Left ventricle myocardium superior (tissue), 1 donor: ENCODE measurements at regions not wholly inside any gene's neighbourhood (a gene's known extent, or its start where the extent isn't known, plus 50 kb on each side); places are given as distances from the start of the nearest gene placed in this dataset.
"Not testable (repeated sequence)": the region's sequence is repeated elsewhere in the genome, so short reads cannot be mapped to it uniquely, and the experiment has no call there.

Experiments used
- ATAC-seq: fragments of 200-7000 bp; cut with Tn5 transposase; one replicate; pipeline ENCODE4 v1.9.1; 2020; ENCODE audit warnings: mild to moderate bottlenecking, moderate library complexity
- DNase-seq: peaks from one replicate; pipeline ENCODE4 v3.0.0-alpha.2; 2020
- intact Hi-C: fragments of 100-400 bp; cut with micrococcal nuclease; formaldehyde crosslinking; loops from one replicate; pipeline ENCODE4 v1.11.0; 2022
- donor health status: DM: no; HTN: yes; CAD: no; lungs with severe emphysema.

DNA sequence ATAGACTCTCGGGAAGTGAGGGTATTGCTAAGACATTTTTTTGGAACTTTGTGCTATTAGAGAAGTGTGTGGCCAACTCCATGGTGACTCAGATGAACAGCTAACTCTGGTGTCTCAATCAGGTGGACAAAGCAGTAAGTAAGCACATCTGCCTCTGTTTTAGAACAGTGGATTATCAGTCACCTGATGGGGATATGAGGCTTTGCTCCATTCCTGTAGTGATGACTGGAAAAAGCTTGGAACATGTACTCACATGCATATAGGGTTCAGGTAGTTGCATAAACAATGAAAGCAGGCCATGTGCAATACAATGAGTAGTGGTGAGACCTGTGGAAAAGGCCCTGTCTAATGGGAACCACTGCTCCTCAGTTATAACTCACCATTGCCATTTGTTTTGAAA lies 168.2 kb upstream of the FBN2 start:
- ATAC-seq (no peak), DNase-seq (no peak)
- intact Hi-C loops = no loop called here

DNA sequence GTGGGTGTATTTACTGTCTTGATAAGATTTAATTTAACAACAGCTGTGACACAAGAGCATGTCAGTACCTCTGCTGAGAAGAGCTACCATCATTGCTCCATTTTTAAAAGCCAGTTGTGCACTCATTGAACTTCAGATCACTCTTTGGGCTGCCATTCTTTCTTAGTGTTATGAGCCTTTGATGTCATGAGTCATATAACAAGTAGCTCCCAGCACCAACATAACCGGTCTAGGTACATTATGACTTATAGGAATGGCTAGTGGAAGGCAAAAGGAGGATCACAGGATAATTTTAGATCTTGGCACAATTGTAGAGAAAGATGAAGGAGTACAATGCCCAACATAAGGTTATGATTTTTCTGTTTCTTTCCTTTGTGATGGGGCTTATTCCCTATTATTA lies 170.8 kb upstream of the FBN2 start:
- intact Hi-C loops = no loop called here

DNA sequence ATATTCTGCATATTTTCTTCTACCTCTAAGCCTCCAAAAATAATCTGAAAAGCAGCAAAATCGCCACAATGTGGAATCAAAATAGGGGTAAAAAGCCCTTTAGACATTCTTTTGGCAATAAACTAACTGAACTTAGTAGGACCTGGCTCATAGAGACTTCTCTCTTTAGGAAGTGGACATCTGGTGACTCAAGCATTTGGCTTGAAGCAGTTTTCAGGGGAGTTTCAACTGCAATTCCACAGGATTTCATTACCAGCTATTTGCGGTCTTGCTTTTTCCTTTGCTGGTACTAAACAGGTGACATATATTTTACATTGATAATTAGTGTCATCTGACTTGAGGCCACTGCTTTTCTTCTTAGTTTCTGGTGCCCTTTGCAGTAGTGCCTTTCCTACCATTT lies 173.2 kb upstream of the FBN2 start:
- intact Hi-C loops = no loop called here
- ATAC-seq (no peak), DNase-seq (no peak)

More for the DNA sequence above, 170.8 kb upstream of the FBN2 start:
- DNase-seq (no peak), ATAC-seq (no peak)

DNA sequence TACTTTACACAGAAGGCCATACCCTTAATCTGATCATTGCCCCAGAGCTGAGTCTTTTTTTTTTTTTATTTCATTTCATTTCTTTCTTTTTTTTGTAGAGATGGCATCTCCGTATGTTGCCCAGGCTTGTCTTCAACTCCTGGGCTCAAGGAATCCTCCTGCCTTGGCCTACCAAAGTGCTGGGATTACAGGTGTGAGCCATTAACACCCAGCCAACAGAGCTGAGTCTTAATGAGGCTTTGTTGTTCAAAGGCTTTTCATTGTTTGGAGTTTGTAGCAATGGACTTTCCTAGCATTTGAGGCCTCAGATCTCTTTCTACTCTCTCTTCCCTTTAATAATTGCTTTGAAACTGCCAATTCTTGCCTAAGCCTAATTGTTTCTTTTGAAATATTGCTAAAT lies 176.5 kb upstream of the FBN2 start:
- ATAC-seq (no peak), DNase-seq (no peak)
- intact Hi-C loops = no loop called here

DNA sequence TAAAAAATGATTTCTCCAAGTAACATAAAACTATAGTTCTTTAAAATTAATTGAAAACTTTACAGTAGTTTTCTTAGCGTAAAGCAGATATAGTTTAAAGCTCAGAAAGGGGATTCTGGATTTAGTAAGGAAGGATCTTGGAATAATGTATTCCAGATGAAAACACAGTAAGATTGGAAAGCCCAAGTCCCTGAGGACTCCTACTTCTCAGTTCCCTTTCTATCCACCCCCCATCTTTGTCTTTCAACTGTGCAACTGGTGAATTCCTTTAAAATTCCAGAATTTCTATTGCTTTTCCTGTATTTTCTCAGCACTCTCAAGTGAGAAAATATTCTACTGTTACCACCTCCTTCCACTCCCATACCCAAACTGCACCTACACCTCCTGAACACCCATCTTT lies 184.5 kb upstream of the FBN2 start:
- DNase-seq = no peak
- no peak for ATAC-seq
- intact Hi-C loops = no loop called here

DNA sequence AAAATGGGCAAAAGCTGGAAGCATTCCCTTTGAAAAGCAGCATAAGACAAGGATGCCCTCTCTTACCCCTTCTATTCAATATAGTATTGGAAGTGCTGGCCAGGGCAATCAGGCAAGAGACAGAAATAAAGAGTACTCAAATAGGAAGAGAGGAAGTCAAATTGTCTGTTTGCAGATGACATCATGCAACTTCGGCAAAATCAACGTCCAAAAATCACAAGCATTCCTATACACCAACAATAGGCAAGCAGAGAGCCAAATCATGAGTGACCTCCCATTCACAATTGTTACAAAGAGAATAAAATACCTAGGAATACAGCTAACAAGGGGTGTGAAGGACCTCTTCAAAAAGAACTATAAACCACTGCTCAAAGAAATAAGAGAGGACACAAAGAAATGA lies 192.0 kb upstream of the FBN2 start:
- DNase-seq, intact Hi-C loops, ATAC-seq: not testable (repeated sequence)

DNA sequence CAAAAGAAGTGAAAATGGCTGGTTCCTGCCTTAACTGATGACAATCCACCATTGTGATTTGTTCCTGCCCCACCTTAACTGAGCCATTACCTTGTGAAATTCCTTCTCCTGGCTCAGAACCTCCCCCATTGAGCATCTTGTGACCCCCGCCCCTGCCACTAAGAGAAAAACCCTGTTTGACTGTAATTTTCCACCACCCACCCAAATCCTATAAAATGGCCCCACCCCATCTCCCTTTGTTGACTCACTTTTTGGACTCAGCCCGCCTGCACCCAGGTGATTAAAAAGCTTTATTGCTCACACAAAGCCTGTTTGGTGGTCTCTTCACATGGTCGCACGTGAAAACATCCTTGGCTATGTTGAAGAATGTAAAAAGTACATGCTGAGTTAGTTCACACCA lies 197.6 kb upstream of the FBN2 start:
- intact Hi-C loops, ATAC-seq, DNase-seq: not testable (repeated sequence)

DNA sequence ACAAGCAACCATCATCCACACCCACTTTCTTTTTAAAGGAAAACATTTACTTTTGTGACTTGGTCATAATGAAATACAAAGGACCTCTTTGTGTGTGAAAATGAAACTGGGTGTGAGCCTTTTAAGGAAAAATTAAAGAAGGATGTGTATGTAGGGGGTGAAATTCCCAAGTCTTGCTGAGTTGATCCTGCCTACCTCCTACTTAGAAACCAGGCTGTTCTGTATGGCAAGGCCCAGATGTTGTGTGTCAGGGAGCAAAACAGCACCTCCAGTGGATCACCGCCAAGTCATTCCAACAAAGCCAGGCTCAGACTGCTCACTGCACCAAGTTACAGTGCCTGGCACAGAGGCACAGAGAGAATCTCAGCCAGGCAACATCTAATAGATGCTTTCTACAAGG lies 198.5 kb upstream of the FBN2 start:
- ATAC-seq (peak; percentile 74), DNase-seq (peak; percentile 28)
- intact Hi-C loops = no loop called here

DNA sequence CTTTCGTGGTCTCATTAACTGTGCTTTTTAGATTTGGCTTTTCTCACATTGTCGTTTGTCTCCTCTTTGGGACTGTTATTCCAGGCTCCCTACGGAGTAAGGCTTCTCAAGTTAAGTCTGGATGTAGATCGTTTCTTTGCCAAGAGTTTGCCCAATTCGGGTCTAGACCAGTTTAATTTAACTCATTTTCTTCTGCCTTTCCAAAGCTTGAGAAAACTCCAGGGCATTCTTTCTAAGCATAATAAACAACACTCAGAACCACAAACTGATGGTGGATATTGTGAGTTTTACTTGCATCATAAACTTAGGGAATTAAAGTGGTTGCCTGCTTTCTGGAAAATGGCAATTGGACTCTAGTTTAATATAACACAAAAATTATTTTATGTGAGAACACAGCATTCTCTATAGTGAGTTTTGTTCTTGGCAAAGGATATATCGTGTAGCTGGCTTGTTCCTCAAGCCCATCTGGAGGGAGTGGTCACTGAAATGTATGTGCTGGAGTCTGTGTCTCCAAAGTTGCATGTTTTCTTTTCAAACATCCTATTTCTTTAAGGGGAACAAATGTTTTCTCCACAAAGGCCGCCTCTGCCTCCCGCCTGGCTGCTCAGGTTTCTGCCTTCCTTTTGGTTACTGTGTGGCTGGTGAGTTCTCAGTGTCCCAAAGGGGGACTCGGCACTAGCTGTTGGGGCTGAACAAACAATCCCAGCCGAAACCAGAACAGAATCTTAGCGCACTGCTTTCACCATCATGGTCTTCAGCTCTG lies 211.3 kb upstream of the FBN2 start:
- intact Hi-C loops = no loop called here
- peak; percentile 19 for ATAC-seq
- DNase-seq = no peak

DNA sequence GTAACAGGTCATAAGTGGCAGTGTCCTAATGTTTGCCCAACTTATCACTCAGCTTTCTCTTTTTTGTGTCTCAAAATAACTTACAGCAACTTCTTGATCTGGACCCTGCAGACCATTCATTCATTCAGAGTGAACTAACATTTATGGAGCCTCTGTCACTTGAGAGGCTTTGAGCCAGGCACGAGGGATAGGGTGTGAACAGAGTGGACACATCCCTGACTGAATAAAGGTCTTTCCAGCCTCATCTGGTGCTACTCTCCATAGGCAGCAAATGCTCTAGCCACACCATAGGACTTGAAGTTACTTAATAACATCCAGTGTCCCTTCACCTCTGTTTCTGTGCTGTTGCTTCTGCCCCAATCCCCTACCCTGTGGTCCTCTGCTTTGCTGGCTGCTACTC lies 212.1 kb upstream of the FBN2 start:
- DNase-seq (no peak), ATAC-seq (no peak)
- intact Hi-C loops = no loop called here

DNA sequence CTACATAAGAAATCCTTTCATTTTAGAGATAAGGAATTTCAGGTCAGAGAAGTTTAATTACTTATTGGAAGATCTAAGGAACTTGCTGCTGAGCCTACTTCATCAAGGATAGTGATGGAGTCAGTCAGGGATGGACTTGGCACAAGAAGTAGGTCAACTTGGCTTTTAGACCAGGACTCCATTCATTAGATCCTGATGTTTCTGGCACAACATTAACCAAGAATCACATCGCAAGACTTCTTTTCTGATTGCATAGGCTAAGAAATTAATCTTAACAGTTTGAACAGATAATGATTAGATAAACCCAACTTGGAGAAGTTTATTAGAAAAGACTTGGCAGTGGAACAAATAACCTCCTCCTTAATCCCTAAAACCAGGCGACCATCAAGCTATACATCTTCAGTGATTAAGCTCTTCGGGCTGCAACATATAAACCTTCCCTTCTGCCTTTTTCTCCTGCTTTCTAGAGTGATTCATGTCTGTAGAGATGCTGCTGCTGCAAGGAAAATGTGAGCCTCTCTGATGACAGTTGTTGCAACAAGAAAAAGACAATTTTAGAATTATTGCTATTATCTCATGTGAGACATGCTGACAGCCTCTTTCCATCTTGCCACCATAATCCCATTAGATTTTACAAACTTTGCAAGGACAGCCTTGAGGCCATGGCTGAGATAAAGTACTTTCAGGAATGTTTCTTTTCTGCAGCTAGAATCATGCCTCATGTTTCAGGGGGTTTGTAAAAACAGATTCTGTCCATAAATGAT lies 207.9 kb upstream of the SLC27A6 start:
- intact Hi-C loops = no loop called here
- DNase-seq (no peak), ATAC-seq (no peak)

DNA sequence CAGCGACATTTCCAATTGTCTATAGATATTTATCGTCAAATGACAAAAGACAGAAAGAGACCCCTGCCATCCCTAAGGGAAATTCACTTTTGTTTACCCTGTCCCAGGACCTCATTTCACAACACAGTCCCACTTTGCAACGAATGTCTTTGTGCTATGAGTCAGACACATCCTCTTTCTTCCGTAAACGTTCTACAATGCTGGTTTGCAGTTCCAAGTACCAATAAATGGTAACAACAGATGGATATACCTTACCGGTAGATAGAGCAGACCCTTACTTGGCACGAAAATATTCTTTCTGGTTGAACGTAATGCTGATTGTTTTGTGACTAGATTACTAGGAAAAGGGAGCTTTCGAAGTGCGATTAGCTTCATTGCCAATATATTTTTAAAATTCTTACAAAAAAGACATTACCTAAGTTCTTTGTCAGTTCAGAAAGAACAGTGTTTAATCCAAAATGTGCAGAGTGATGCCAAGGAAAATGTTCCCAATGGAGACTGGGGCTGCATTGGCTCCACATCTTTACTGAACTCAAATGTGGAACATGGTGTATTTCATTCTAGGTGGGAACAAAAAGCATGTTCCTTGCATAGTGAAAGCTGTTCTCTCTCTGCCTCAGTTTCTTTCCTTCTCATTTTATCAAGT lies 202.5 kb upstream of the SLC27A6 start:
- DNase-seq (no peak), ATAC-seq (no peak)
- intact Hi-C loops = no loop called here

DNA sequence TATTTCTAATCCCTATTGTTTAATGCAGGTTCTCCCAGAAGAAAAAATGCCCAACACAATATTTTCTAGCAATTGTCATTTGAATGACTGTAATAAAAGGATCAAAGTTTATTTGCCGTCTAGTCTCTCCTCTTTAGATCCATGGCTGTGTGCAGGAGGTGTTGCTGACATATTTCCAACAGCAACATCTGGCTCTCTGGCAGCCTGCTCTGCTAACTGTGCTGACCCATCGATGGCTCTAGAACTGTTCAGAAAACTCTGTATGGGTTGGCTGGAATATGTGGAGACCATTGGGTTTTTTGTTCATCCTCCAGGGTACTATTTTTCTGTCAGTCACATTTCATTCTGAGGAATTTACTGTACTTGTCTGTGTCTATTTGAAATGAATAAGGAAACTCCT lies 202.0 kb upstream of the SLC27A6 start:
- DNase-seq (peak; percentile 30), ATAC-seq (peak; percentile 72)
- intact Hi-C loops = no loop called here

DNA sequence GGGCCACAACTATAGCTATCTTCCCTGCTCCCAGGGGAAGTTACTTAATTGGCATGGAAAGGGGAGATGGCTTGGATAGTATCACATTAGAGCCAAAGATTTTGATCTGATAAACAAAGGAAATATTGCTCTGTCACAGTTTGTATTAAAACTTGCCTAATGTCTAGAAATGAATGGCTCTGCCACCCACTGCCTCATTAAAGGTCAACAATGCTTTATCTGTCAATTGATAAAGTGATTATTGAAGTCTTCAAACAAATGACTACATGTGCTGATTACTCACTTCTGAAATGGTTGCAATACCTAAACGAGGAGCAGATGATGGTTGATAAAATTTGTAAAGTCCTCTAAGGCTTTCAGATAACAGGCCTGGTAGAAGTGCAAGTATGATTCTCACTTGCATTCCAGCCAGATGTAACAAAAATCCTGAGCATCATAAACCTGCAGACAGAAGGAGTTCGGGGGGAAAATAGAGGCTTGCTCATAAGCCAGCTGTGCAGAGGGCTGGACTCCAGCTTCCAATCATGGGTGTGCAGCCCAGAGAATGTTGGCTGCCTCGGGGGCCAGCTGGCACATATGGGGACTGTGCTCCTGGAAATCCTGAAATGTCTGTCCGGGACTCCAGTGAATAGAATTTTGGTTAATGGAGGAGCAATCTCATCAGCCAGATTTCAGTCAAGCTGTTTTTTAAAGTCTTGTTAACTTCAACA lies 200.5 kb upstream of the SLC27A6 start:
- peak; percentile 70 for ATAC-seq

DNA sequence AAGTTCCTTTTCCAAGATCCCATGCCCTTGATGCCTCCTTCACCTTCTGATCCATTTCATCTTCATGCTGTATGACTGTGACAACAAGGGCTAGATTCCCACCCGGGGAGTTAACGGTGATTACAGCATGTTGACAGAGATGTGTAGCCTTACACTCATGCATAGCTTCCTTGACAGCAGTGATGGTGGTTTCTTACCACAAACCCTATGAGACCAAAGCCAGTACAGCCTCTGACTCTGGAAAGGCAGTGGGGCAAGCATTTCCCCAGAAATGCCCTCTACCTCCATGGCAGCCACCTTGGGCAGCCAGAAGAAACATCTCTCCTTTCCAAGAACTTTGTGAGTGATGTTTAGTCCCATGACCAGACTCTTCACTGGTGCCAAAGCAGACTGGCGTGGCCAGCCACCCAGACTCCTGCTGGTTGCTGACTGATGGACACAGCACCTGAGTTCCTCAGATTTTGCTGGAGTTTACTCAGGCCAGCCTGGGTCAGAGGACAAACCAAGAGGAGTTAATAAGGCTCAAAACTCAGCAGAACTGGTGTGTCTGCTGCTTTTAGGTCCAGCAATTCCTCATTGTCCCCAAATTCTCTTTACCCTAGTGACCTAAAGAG lies 199.7 kb upstream of the SLC27A6 start:
- ATAC-seq = no peak
- intact Hi-C loops = no loop called here
- no peak for DNase-seq

More for the DNA sequence above, 200.5 kb upstream of the SLC27A6 start:
- DNase-seq = peak; percentile 58
- intact Hi-C loops = no loop called here

DNA sequence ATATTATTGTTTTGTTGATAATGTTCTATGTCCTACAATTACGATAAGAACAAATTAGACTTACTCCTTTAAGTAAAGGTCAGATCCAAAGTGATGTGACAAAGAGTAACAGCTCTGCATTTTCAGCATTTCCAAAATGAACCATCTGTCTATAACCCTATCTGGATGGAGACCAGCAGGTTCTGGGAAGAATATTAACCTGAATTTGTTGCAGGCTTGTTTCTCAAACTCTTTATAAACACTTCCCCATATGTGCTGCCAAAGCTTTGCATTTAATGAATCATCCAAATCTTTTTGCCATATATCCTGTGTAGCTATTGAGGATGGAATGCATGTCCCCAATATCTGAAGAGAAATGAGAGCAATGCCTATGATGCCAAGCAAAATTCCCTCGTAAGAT lies 198.9 kb upstream of the SLC27A6 start:
- DNase-seq = no peak
- intact Hi-C loops = no loop called here
- ATAC-seq = no peak

DNA sequence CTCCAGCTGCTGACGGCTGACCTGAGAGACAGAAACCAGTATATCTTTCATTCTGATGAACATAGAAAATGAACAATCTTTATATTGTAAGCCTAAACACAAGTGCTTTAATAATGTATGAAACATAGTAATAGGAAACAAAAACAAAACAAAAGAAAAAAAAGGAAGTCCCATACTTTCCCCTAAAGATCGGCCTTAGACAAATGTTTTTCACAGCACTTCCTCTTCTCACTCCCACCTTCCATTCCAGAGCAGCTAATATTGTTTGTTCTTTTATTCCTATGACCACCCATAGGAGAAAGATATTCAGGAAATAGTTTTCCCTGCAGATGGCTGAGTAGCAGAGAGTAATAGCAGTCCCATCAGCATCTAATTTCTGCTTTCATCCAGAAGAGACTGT lies 194.4 kb upstream of the SLC27A6 start:
- intact Hi-C loops = no loop called here
- no peak for ATAC-seq

DNA sequence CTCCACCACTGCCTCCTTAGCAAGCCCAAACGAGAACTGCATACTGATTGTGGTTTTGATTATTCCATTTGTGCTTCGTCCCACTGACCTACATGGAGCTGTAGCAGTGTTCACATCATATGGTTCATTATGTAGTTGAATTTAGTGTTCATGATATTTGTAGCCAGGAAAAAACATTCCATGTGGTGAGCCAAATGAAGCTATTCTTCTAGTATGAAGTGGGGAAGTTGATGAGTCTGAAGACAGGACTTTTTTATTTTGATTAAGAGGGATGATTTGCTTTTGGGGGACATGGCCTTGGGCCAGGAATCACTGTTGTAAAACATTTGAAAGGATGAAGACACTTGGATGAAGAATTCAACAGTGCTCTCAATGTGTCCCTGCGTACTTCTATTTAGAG lies 192.9 kb upstream of the SLC27A6 start:
- intact Hi-C loops = no loop called here
- no peak for DNase-seq
- no peak for ATAC-seq

More for the DNA sequence above, 194.4 kb upstream of the SLC27A6 start:
- DNase-seq = no peak

DNA sequence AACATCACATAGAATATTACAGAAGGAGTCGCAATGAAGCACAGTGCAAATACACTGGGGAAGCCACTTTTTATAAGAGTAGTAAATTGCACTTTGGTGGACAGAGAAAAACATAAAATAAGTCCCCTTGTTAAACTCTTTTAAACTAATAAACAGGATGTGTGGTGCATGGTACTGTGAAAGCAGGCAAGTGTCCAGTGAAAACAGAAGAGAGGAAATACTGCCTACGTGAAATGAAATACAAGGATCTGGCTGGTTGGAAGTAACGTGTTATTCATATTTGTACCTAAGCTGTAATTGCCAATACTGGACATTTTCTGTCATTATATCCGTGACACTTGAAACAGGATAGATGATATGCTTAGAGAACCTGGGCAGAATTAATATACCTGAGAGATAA lies 191.9 kb upstream of the SLC27A6 start:
- intact Hi-C loops = no loop called here
- no peak for DNase-seq
- no peak for ATAC-seq
